GM18951 (cell line): ENCODE measurements at regions not wholly inside any gene's neighbourhood (a gene's known extent, or its start where the extent isn't known, plus 50 kb on each side); places are given as distances from the start of the nearest gene placed in this dataset.

Experiments
- POLR2A ChIP-seq: IDR thresholded peaks from 4 replicates; pipeline ENCODE4 v1.6.1; 2011; ENCODE audit warnings: mild to moderate bottlenecking; ENCODE audit not compliant: insufficient read length, insufficient read depth; ENCODE audit errors: extremely low read depth
- in situ Hi-C: fragments of 300-500 bp; cut with MboI; formaldehyde crosslinking; loops from one replicate; pipeline ENCODE4 v1.12.0; 2022; ENCODE audit warnings: low sequenced_read_pairs, mixed read lengths, inconsistent platforms; ENCODE audit not compliant: unreplicated experiment

- TF ChIP-seq POLR2A = no peak
- in situ Hi-C loops = no loop called here
Observed at GRCh38 chr18:60319129-60319528, 53.4 kb downstream of the MC4R start.

- TF ChIP-seq POLR2A = no peak
- in situ Hi-C loops = no loop called here
Observed at GRCh38 chr18:60311676-60312360, 60.8 kb downstream of the MC4R start.

- in situ Hi-C loops = no loop called here
- no peak for TF ChIP-seq POLR2A
Observed at GRCh38 chr18:60295674-60296073, 76.9 kb downstream of the MC4R start.

- in situ Hi-C loops = no loop called here
- TF ChIP-seq POLR2A = no peak
Observed at GRCh38 chr18:60292186-60292585, 80.4 kb downstream of the MC4R start.

- TF ChIP-seq POLR2A = no peak
Observed at GRCh38 chr18:60279391-60279790, 93.2 kb downstream of the MC4R start.

GRCh38 chr18:60277855-60278480, 94.6 kb downstream of the MC4R start:
- in situ Hi-C loops = no loop called here
- TF ChIP-seq POLR2A = no peak

More at GRCh38 chr18:60279391-60279790, 93.2 kb downstream of the MC4R start:
- in situ Hi-C loops = no loop called here

- no peak for TF ChIP-seq POLR2A
- in situ Hi-C loops = no loop called here
Observed at GRCh38 chr18:60267391-60268058, 105.0 kb downstream of the MC4R start.

- TF ChIP-seq POLR2A = no peak
- in situ Hi-C loops = no loop called here
Observed at GRCh38 chr18:60266558-60266957, 106.0 kb downstream of the MC4R start.

GRCh38 chr18:60259052-60259681, 113.4 kb downstream of the MC4R start:
- TF ChIP-seq POLR2A = no peak
- in situ Hi-C loops = no loop called here

- no peak for TF ChIP-seq POLR2A
- in situ Hi-C loops = no loop called here
Observed at GRCh38 chr18:60249388-60249787, 123.2 kb downstream of the MC4R start.

GRCh38 chr18:60248336-60249330, 123.9 kb downstream of the MC4R start:
- TF ChIP-seq POLR2A = no peak
- in situ Hi-C loops = no loop called here

GRCh38 chr18:60247103-60247502, 125.5 kb downstream of the MC4R start:
- in situ Hi-C loops = no loop called here
- no peak for TF ChIP-seq POLR2A
